Loucy (cell line): ENCODE measurements at regions not wholly inside any gene's neighbourhood (a gene's known extent, or its start where the extent isn't known, plus 50 kb on each side); places are given as distances from the start of the nearest gene placed in this dataset.

Experiments used
- EZH2phosphoT487 ChIP-seq: fragments of 200-600 bp; IDR thresholded peaks from 2 replicates; pipeline ENCODE4 v1.6.1; 2018; ENCODE audit warnings: antibody characterized with exemption, mild to moderate bottlenecking, moderate library complexity, borderline replicate concordance
- TF ChIP-seq, protein P1 (sequence below): fragments of 200-600 bp; sonication (generic); conservative IDR thresholded peaks from 2 replicates; pipeline ENCODE4 v1.5.1; 2014; ENCODE audit warnings: mild to moderate bottlenecking, antibody characterized with exemption, low read length

DNA sequence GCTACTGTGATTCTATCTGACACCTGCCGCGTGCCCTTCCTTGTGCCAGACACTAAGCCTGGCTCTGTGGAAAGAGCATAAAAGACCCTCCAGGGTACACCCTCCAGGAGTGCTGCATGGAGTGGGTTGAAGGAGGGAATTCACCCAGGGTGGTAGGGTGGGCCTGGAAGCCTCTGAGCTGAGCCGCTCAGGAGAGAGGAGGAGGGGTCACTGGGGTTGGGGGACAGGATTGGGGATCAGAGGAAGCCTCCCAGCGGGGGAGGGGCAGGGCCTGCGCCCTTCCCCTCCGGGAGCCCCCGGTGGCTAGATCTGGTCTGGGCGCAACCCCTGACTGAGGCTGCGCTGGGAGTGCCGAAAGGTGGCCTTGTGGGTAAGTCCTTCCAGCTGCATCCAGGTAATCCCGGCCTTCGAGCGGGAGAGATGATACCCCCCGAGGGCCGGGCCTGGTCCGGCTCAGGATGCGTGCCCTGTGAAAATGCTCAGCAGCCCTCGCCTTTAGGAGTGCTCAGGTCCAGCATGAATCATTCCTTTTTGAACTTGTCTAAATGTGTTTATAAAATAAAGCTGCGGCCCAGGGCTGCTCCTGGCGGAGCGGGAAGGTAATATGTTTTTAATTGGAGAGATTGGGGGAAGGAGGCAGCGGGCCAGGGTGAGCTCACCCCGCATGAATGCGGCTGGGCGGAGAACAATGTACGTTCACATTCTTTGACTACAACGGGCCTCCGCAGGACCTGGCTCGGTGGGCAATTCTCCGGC is 118.1 kb upstream of the SMIM23 start:
- TF ChIP-seq, protein P1, sequence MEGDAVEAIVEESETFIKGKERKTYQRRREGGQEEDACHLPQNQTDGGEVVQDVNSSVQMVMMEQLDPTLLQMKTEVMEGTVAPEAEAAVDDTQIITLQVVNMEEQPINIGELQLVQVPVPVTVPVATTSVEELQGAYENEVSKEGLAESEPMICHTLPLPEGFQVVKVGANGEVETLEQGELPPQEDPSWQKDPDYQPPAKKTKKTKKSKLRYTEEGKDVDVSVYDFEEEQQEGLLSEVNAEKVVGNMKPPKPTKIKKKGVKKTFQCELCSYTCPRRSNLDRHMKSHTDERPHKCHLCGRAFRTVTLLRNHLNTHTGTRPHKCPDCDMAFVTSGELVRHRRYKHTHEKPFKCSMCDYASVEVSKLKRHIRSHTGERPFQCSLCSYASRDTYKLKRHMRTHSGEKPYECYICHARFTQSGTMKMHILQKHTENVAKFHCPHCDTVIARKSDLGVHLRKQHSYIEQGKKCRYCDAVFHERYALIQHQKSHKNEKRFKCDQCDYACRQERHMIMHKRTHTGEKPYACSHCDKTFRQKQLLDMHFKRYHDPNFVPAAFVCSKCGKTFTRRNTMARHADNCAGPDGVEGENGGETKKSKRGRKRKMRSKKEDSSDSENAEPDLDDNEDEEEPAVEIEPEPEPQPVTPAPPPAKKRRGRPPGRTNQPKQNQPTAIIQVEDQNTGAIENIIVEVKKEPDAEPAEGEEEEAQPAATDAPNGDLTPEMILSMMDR = no peak
- TF ChIP-seq EZH2phosphoT487 = no peak
